Hepatocyte (in vitro differentiated cells): ENCODE measurements at regions not wholly inside any gene's neighbourhood (a gene's known extent, or its start where the extent isn't known, plus 50 kb on each side); places are given as distances from the start of the nearest gene placed in this dataset.

Experiments
- EZH2 ChIP-seq: fragments of 200-600 bp; sonication (generic); IDR thresholded peaks from 2 replicates; pipeline ENCODE4 v1.6.1; 2016; ENCODE audit warnings: antibody characterized with exemption, mild to moderate bottlenecking, borderline replicate concordance
- EZH2phosphoT487 ChIP-seq: fragments of 200-600 bp; sonication (generic); IDR thresholded peaks from one replicate; pipeline ENCODE4 v1.6.1; 2018; ENCODE audit warnings: antibody characterized with exemption, mild to moderate bottlenecking, low read depth, moderate library complexity; ENCODE audit not compliant: unreplicated experiment, severe bottlenecking
- TF ChIP-seq, protein P1 (sequence below): fragments of 200-600 bp; sonication (generic); IDR thresholded peaks from 2 replicates; pipeline ENCODE4 v1.5.1; 2016; ENCODE audit warnings: antibody characterized with exemption, mild to moderate bottlenecking; ENCODE audit not compliant: poor library complexity

GRCh38 chr2:146532509-146533147 is 1312.2 kb upstream of the ACVR2A start:
- no peak for TF ChIP-seq EZH2phosphoT487
- TF ChIP-seq, protein P1, sequence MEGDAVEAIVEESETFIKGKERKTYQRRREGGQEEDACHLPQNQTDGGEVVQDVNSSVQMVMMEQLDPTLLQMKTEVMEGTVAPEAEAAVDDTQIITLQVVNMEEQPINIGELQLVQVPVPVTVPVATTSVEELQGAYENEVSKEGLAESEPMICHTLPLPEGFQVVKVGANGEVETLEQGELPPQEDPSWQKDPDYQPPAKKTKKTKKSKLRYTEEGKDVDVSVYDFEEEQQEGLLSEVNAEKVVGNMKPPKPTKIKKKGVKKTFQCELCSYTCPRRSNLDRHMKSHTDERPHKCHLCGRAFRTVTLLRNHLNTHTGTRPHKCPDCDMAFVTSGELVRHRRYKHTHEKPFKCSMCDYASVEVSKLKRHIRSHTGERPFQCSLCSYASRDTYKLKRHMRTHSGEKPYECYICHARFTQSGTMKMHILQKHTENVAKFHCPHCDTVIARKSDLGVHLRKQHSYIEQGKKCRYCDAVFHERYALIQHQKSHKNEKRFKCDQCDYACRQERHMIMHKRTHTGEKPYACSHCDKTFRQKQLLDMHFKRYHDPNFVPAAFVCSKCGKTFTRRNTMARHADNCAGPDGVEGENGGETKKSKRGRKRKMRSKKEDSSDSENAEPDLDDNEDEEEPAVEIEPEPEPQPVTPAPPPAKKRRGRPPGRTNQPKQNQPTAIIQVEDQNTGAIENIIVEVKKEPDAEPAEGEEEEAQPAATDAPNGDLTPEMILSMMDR: no peak
- no peak for TF ChIP-seq EZH2
